Osteoblast (primary cell): ENCODE measurements at regions not wholly inside any gene's neighbourhood (a gene's known extent, or its start where the extent isn't known, plus 50 kb on each side); places are given as distances from the start of the nearest gene placed in this dataset.
A peak's percentile ranks its signal among the peaks of the same experiment; 100 is the strongest.

Experiments used
- DNase-seq: peaks from one replicate; pipeline ENCODE4 v3.0.0; 2011; ENCODE audit warnings: low spot score, mixed read lengths; ENCODE audit not compliant: insufficient read length; ENCODE audit errors: missing footprints
- H2AFZ ChIP-seq: 2 replicates; pipeline ENCODE4 v1.6.0; 2011; ENCODE audit warnings: mild to moderate bottlenecking, low read length
- H3K27ac ChIP-seq: 2 replicates; pipeline ENCODE4 v1.5.1; 2011; ENCODE audit warnings: mild to moderate bottlenecking, low read depth, low read length, moderate library complexity
- H3K27me3 ChIP-seq: 2 replicates; pipeline ENCODE4 v1.6.0; 2012; ENCODE audit warnings: mild to moderate bottlenecking, control low read depth, inconsistent platforms, low read length, moderate library complexity; ENCODE audit not compliant: insufficient read depth
- H3K36me3 ChIP-seq: 2 replicates; pipeline ENCODE4 v1.5.1; 2011; ENCODE audit warnings: mild to moderate bottlenecking, low read length, control low read depth, moderate library complexity; ENCODE audit not compliant: insufficient read depth
- H3K4me1 ChIP-seq: 2 replicates; pipeline ENCODE4 v1.5.1; 2011; ENCODE audit warnings: mild to moderate bottlenecking, low read length, control low read depth, moderate library complexity; ENCODE audit not compliant: insufficient read depth
- H3K4me2 ChIP-seq: 2 replicates; pipeline ENCODE4 v1.6.0; 2011; ENCODE audit warnings: mild to moderate bottlenecking, low read length; ENCODE audit not compliant: insufficient read depth
- H3K4me3 ChIP-seq: fragments of 200-600 bp; sonication (generic); 3 replicates; pipeline ENCODE4 v1.5.1; 2012; ENCODE audit warnings: mild to moderate bottlenecking, low read length, inconsistent platforms; ENCODE audit not compliant: insufficient read depth
- H3K79me2 ChIP-seq: 2 replicates; pipeline ENCODE4 v1.6.0; 2012; ENCODE audit warnings: mild to moderate bottlenecking, low read length, control low read depth, inconsistent platforms; ENCODE audit not compliant: insufficient read depth
- H3K9me3 ChIP-seq: 2 replicates; pipeline ENCODE4 v1.5.1; 2011; ENCODE audit warnings: low read depth, low read length, control low read depth
- H4K20me1 ChIP-seq: 2 replicates; pipeline ENCODE4 v1.6.0; 2012; ENCODE audit warnings: mild to moderate bottlenecking, low read length, control low read depth; ENCODE audit not compliant: insufficient read depth
- CTCF ChIP-seq: IDR thresholded peaks from 2 replicates; pipeline ENCODE4 v1.5.1; 2011; ENCODE audit warnings: mild to moderate bottlenecking, low read depth, low read length, moderate library complexity; ENCODE audit errors: extremely low read depth

GRCh38 chr4:144901141-144901540 is 196.9 kb downstream of the ANAPC10 start:
- H4K20me1 ChIP-seq = no peaks in the 10 kb centered on the region
- no peak overlapping the region for H3K27ac ChIP-seq
- no peak overlapping the region for H2AFZ ChIP-seq
- H3K9me3 ChIP-seq = no peaks in the 10 kb centered on the region
- H3K36me3 ChIP-seq = no peaks in the 10 kb centered on the region
- DNase-seq = no peak
- no peak for TF ChIP-seq CTCF
- H3K4me2 ChIP-seq = no peak overlapping the region
- H3K27me3 ChIP-seq = no peaks in the 10 kb centered on the region
- no peaks in the 10 kb centered on the region for H3K79me2 ChIP-seq
- no peak overlapping the region for H3K4me3 ChIP-seq
- peaks cover 15% of the 10 kb centered on the region for H3K4me1 ChIP-seq

GRCh38 chr4:144902614-144903013 is 195.4 kb downstream of the ANAPC10 start:
- no peaks in the 10 kb centered on the region for H3K36me3 ChIP-seq
- H3K4me2 ChIP-seq = no peak overlapping the region
- no peak for TF ChIP-seq CTCF
- H3K4me3 ChIP-seq = no peak overlapping the region
- H3K27ac ChIP-seq = no peak overlapping the region
- no peaks in the 10 kb centered on the region for H3K9me3 ChIP-seq
- H3K4me1 ChIP-seq = peaks cover 24% of the 10 kb centered on the region
- H2AFZ ChIP-seq = no peak overlapping the region
- H4K20me1 ChIP-seq = no peaks in the 10 kb centered on the region
- H3K79me2 ChIP-seq = no peaks in the 10 kb centered on the region
- H3K27me3 ChIP-seq = no peaks in the 10 kb centered on the region
- DNase-seq = no peak

- Histone ChIP-seq H3K4me2 (peak overlapping the region; percentile 19), H2AFZ (no peak overlapping the region), H3K4me1 (peaks cover 24% of the 10 kb centered on the region), H3K36me3 (no peaks in the 10 kb centered on the region), H3K4me3 (no peak overlapping the region), H3K27me3 (no peaks in the 10 kb centered on the region), H3K79me2 (no peaks in the 10 kb centered on the region), H3K9me3 (no peaks in the 10 kb centered on the region), H4K20me1 (no peaks in the 10 kb centered on the region), H3K27ac (no peak overlapping the region)
- TF ChIP-seq CTCF = no peak
- peak; percentile 41 for DNase-seq
These were observed 193.9 kb downstream of the ANAPC10 start for GRCh38 chr4:144903953-144904711.

GRCh38 chr4:144905286-144905685 is 192.7 kb downstream of the ANAPC10 start:
- H3K36me3 ChIP-seq = no peaks in the 10 kb centered on the region
- no peak for DNase-seq
- peaks cover 24% of the 10 kb centered on the region for H3K4me1 ChIP-seq

More at GRCh38 chr4:144905286-144905685, 192.7 kb downstream of the ANAPC10 start:
- Histone ChIP-seq H2AFZ (no peak overlapping the region), H3K79me2 (no peaks in the 10 kb centered on the region), H3K9me3 (no peaks in the 10 kb centered on the region), H4K20me1 (no peaks in the 10 kb centered on the region), H3K4me2 (no peak overlapping the region), H3K4me3 (no peak overlapping the region), H3K27me3 (no peaks in the 10 kb centered on the region), H3K27ac (no peak overlapping the region)
- TF ChIP-seq CTCF = no peak
